Activated naive CD8-positive, alpha-beta T cell treated with anti-CD3 and anti-CD28 coated beads, Interleukin-2, amount 10 ng/mL, durations not matched to agents 7 days and 5 days (primary cell): ENCODE measurements at regions not wholly inside any gene's neighbourhood (a gene's known extent, or its start where the extent isn't known, plus 50 kb on each side); places are given as distances from the start of the nearest gene placed in this dataset.

Experiments used
- ATAC-seq: fragments of 150-1000 bp; cut with Tn5 transposase; one replicate; pipeline ENCODE4 v1.10.0; 2021; ENCODE audit warnings: low read depth, moderate library complexity
- POLR2A ChIA-PET: fragments of 350-600 bp; sonication (Branson Sonifier 250); formaldehyde crosslinking; loops from one replicate; lab custom pipeline; 2021; ENCODE audit warnings: antibody characterized with exemption; lab: Charles Lee
- DNase-seq: peaks from one replicate; pipeline ENCODE4 v3.0.0; 2021
- H3K27ac Mint-ChIP-seq: one replicate; pipeline ENCODE4 v1.8.0; 2022; ENCODE audit warnings: mild to moderate bottlenecking, mixed read lengths
- H3K27me3 Mint-ChIP-seq: one replicate; pipeline ENCODE4 v1.8.0; 2022; ENCODE audit warnings: mild to moderate bottlenecking, moderate library complexity, mixed read lengths
- H3K36me3 Mint-ChIP-seq: one replicate; pipeline ENCODE4 v1.8.0; 2021; ENCODE audit warnings: mild to moderate bottlenecking, mixed read lengths
- H3K4me1 Mint-ChIP-seq: one replicate; pipeline ENCODE4 v1.8.0; 2021; ENCODE audit warnings: mixed read lengths
- H3K4me3 Mint-ChIP-seq: one replicate; pipeline ENCODE4 v1.8.0; 2022; ENCODE audit warnings: mild to moderate bottlenecking, moderate library complexity, mixed read lengths
- H3K9me3 Mint-ChIP-seq: one replicate; pipeline ENCODE4 v1.8.0; 2021; ENCODE audit warnings: mixed read lengths

- Mint-ChIP-seq H3K27me3 (no peaks in the 10 kb centered on the region), H3K4me1 (no peaks in the 10 kb centered on the region), H3K36me3 (no peaks in the 10 kb centered on the region), H3K9me3 (no peaks in the 10 kb centered on the region), H3K27ac (no peak overlapping the region), H3K4me3 (no peak overlapping the region)
- DNase-seq (no peak), ATAC-seq (no peak)
- POLR2A ChIA-PET: no interaction called here
Observed at GRCh38 chr14:54147282-54147681, 190.7 kb upstream of the BMP4 start.

- ATAC-seq (no peak), DNase-seq (no peak)
- H3K4me3 Mint-ChIP-seq: no peak overlapping the region
- H3K27ac Mint-ChIP-seq: no peak overlapping the region
- POLR2A ChIA-PET: no interaction called here
- H3K4me1 Mint-ChIP-seq: no peaks in the 10 kb centered on the region
- no peaks in the 10 kb centered on the region for H3K9me3 Mint-ChIP-seq
- H3K27me3 Mint-ChIP-seq: no peaks in the 10 kb centered on the region
- no peaks in the 10 kb centered on the region for H3K36me3 Mint-ChIP-seq
Observed at GRCh38 chr14:54147758-54148157, 191.1 kb upstream of the BMP4 start.

- ATAC-seq (no peak), DNase-seq (no peak)
- Mint-ChIP-seq H3K9me3 (no peaks in the 10 kb centered on the region), H3K27me3 (no peaks in the 10 kb centered on the region), H3K4me3 (no peak overlapping the region), H3K4me1 (no peaks in the 10 kb centered on the region), H3K27ac (no peak overlapping the region), H3K36me3 (no peaks in the 10 kb centered on the region)
- POLR2A ChIA-PET: no interaction called here
Observed at GRCh38 chr14:54148251-54148650, 191.6 kb upstream of the BMP4 start.

GRCh38 chr14:54152351-54152750 is 195.7 kb upstream of the BMP4 start:
- no peak for DNase-seq
- no peaks in the 10 kb centered on the region for H3K36me3 Mint-ChIP-seq
- no peaks in the 10 kb centered on the region for H3K9me3 Mint-ChIP-seq
- no peak for ATAC-seq
- H3K27me3 Mint-ChIP-seq: no peaks in the 10 kb centered on the region
- no peaks in the 10 kb centered on the region for H3K4me1 Mint-ChIP-seq
- H3K4me3 Mint-ChIP-seq: no peak overlapping the region
- POLR2A ChIA-PET: no interaction called here
- no peak overlapping the region for H3K27ac Mint-ChIP-seq

GRCh38 chr14:54166049-54166950 is 209.7 kb upstream of the BMP4 start:
- DNase-seq (no peak), ATAC-seq (no peak)
- no peak overlapping the region for H3K4me3 Mint-ChIP-seq
- H3K27me3 Mint-ChIP-seq: peaks cover 31% of the 10 kb centered on the region
- peaks cover 2% of the 10 kb centered on the region for H3K4me1 Mint-ChIP-seq
- no peak overlapping the region for H3K27ac Mint-ChIP-seq
- POLR2A ChIA-PET: no interaction called here
- no peaks in the 10 kb centered on the region for H3K9me3 Mint-ChIP-seq
- no peaks in the 10 kb centered on the region for H3K36me3 Mint-ChIP-seq

- ATAC-seq (no peak), DNase-seq (no peak)
- no peak overlapping the region for H3K4me3 Mint-ChIP-seq
- H3K4me1 Mint-ChIP-seq: peaks cover 9% of the 10 kb centered on the region
- no peak overlapping the region for H3K27ac Mint-ChIP-seq
- no peaks in the 10 kb centered on the region for H3K9me3 Mint-ChIP-seq
- H3K27me3 Mint-ChIP-seq: peaks cover 33% of the 10 kb centered on the region
- no peaks in the 10 kb centered on the region for H3K36me3 Mint-ChIP-seq
- POLR2A ChIA-PET: no interaction called here
Observed at GRCh38 chr14:54168489-54168888, 211.9 kb upstream of the BMP4 start.

- Mint-ChIP-seq H3K4me1 (peaks cover 9% of the 10 kb centered on the region), H3K4me3 (no peak overlapping the region), H3K27ac (no peak overlapping the region), H3K36me3 (no peaks in the 10 kb centered on the region), H3K9me3 (no peaks in the 10 kb centered on the region), H3K27me3 (peaks cover 40% of the 10 kb centered on the region)
- DNase-seq (no peak), ATAC-seq (no peak)
- POLR2A ChIA-PET: no interaction called here
Observed at GRCh38 chr14:54169254-54169924, 212.8 kb upstream of the BMP4 start.

- POLR2A ChIA-PET: no interaction called here
- Mint-ChIP-seq H3K9me3 (no peaks in the 10 kb centered on the region), H3K4me1 (peaks cover 10% of the 10 kb centered on the region), H3K27ac (no peak overlapping the region), H3K4me3 (no peak overlapping the region), H3K27me3 (peaks cover 43% of the 10 kb centered on the region), H3K36me3 (no peaks in the 10 kb centered on the region)
- ATAC-seq (no peak), DNase-seq (no peak)
Observed at GRCh38 chr14:54170301-54170700, 213.7 kb upstream of the BMP4 start.

- H3K9me3 Mint-ChIP-seq: no peaks in the 10 kb centered on the region
- no peaks in the 10 kb centered on the region for H3K36me3 Mint-ChIP-seq
- peaks cover 46% of the 10 kb centered on the region for H3K27me3 Mint-ChIP-seq
- no peak for DNase-seq
- POLR2A ChIA-PET: no interaction called here
- H3K4me3 Mint-ChIP-seq: no peak overlapping the region
- ATAC-seq: peak; percentile 30
- H3K27ac Mint-ChIP-seq: no peak overlapping the region
- peaks cover 12% of the 10 kb centered on the region for H3K4me1 Mint-ChIP-seq
Observed at GRCh38 chr14:54172114-54172513, 215.5 kb upstream of the BMP4 start.

- no peaks in the 10 kb centered on the region for H3K9me3 Mint-ChIP-seq
- DNase-seq (no peak), ATAC-seq (no peak)
- H3K27me3 Mint-ChIP-seq: peaks cover 50% of the 10 kb centered on the region
- H3K36me3 Mint-ChIP-seq: no peaks in the 10 kb centered on the region
- H3K27ac Mint-ChIP-seq: no peak overlapping the region
- POLR2A ChIA-PET: no interaction called here
- H3K4me3 Mint-ChIP-seq: no peak overlapping the region
- peaks cover 12% of the 10 kb centered on the region for H3K4me1 Mint-ChIP-seq
Observed at GRCh38 chr14:54172562-54172961, 215.9 kb upstream of the BMP4 start.

GRCh38 chr14:54173802-54174201 is 217.2 kb upstream of the BMP4 start:
- no peak overlapping the region for H3K27ac Mint-ChIP-seq
- peaks cover 12% of the 10 kb centered on the region for H3K4me1 Mint-ChIP-seq
- POLR2A ChIA-PET: no interaction called here
- no peak for ATAC-seq
- H3K27me3 Mint-ChIP-seq: peaks cover 51% of the 10 kb centered on the region
- no peaks in the 10 kb centered on the region for H3K36me3 Mint-ChIP-seq
- H3K4me3 Mint-ChIP-seq: no peak overlapping the region
- DNase-seq: no peak
- no peaks in the 10 kb centered on the region for H3K9me3 Mint-ChIP-seq

GRCh38 chr14:54174457-54174856 is 217.8 kb upstream of the BMP4 start:
- H3K27me3 Mint-ChIP-seq: peaks cover 57% of the 10 kb centered on the region
- no peak overlapping the region for H3K27ac Mint-ChIP-seq
- no peak overlapping the region for H3K4me3 Mint-ChIP-seq

GRCh38 chr14:54175298-54175942 is 218.8 kb upstream of the BMP4 start:
- H3K27ac Mint-ChIP-seq: no peak overlapping the region
- peaks cover 9% of the 10 kb centered on the region for H3K4me1 Mint-ChIP-seq
- H3K4me3 Mint-ChIP-seq: no peak overlapping the region
- ATAC-seq (no peak), DNase-seq (no peak)
- POLR2A ChIA-PET: no interaction called here
- H3K36me3 Mint-ChIP-seq: no peaks in the 10 kb centered on the region
- no peaks in the 10 kb centered on the region for H3K9me3 Mint-ChIP-seq
- H3K27me3 Mint-ChIP-seq: peaks cover 55% of the 10 kb centered on the region

More at GRCh38 chr14:54174457-54174856, 217.8 kb upstream of the BMP4 start:
- no peaks in the 10 kb centered on the region for H3K36me3 Mint-ChIP-seq
- POLR2A ChIA-PET: no interaction called here
- H3K4me1 Mint-ChIP-seq: peaks cover 12% of the 10 kb centered on the region
- H3K9me3 Mint-ChIP-seq: no peaks in the 10 kb centered on the region
- ATAC-seq (no peak), DNase-seq (no peak)
